AG09309 (cell line): ENCODE measurements at regions not wholly inside any gene's neighbourhood (a gene's known extent, or its start where the extent isn't known, plus 50 kb on each side); places are given as distances from the start of the nearest gene placed in this dataset.
A peak's percentile ranks its signal among the peaks of the same experiment; 100 is the strongest.

Experiments
- DNase-seq: peaks from one replicate; pipeline ENCODE4 v3.0.0-alpha.2; 2010; ENCODE audit warnings: low read depth
- H3K4me3 ChIP-seq: 2 replicates; pipeline ENCODE4 v1.5.1; 2011; ENCODE audit warnings: mild to moderate bottlenecking, low read depth, low read length, moderate library complexity; ENCODE audit not compliant: control insufficient read depth
- CTCF ChIP-seq: IDR thresholded peaks from 2 replicates; pipeline ENCODE4 v1.5.1; 2011; ENCODE audit warnings: mild to moderate bottlenecking, low read depth, low read length, inconsistent platforms; ENCODE audit not compliant: insufficient read depth, control insufficient read depth; ENCODE audit errors: missing control alignments

DNA sequence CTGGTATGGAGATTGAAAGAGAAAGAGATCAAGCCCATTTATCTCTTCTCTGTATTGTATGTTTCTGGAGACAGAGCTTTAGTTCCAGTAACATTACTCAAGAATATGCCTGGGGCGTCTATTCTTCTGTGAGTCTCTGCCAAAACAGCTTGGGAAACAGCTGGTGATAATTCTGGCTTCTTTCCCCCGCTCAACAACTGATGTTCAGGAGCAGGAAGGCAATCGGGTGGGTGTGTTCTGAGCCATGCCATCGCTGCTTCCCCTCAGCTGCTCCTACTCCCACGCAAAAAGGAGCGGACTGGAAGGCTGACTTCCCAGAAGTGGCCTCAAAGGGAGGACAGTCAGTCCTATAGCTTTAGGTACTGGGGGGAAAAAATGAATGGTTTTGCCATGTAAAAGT lies 695.1 kb downstream of the PLCL1 start:
- TF ChIP-seq CTCF = no peak
- no peak overlapping the region for H3K4me3 ChIP-seq
- DNase-seq = peak; percentile 70

DNA sequence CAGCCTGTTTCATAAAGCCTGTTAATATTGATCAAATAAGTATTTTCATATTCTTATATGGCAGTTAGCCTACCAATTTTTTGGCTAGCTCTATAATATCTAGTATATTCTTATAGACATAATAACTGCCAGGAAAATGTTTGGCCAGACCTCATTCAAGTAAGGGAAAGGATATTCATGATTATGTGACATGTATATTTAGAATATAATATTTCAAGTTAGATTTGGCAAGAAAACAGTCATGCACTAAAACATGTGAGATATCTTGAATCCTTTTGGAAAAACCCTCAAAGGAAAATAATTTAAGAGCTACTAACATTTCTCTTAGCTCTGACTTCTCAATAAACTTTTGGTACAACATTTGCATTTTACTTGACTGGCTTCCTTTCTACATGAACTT lies 694.1 kb downstream of the PLCL1 start:
- DNase-seq = no peak
- TF ChIP-seq CTCF = no peak
- no peak overlapping the region for H3K4me3 ChIP-seq

GRCh38 chr2:198498048-198498447 lies 693.7 kb downstream of the PLCL1 start:
- no peak for DNase-seq
- no peak overlapping the region for H3K4me3 ChIP-seq
- no peak for TF ChIP-seq CTCF

- no peak for DNase-seq
- no peak for TF ChIP-seq CTCF
- no peak overlapping the region for H3K4me3 ChIP-seq
Measured at GRCh38 chr2:198494931-198495330, 690.5 kb downstream of the PLCL1 start.

DNA sequence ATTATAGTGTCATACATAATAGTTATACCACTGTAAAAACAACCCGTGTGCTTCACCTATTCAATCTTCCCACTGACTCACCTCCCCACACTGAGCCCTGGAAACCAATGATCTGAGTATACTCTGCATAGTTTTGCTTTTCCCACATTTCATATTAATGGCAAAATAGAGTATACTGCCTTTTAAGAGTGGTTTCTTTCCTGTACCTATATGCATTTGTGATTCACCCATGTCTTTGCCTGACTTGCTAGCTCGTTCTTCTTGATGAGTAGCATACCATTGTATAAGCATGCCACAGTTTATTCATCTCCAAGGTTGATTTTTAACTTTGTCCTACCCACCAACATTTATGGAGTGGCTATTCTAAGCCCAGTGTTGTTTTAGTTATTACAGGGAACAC lies 686.4 kb downstream of the PLCL1 start:
- no peak for TF ChIP-seq CTCF
- DNase-seq = no peak
- H3K4me3 ChIP-seq = no peak overlapping the region

- TF ChIP-seq CTCF = no peak
- H3K4me3 ChIP-seq = no peak overlapping the region
- DNase-seq = no peak
Measured at GRCh38 chr2:198488964-198489363, 684.6 kb downstream of the PLCL1 start.

DNA sequence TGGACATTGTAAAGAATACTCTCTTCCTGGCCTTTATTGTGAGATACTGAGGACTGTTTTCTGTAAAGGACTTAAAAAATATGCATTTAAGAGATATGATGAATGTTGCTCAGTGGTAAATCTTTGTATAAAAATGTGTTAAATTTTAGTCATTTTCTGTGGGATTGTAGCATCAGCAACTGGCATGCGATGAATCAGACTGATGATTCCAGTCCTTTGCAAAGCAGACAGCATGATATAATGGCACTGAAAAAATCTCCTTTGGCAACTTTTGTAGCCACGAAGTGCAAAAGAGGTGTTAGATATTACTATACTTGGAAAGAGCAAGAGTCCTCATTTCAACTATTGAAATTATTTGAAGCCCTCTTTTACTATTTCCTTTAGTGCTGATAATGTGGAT lies 678.7 kb downstream of the PLCL1 start:
- TF ChIP-seq CTCF = no peak
- no peak overlapping the region for H3K4me3 ChIP-seq
- peak; percentile 11 for DNase-seq
